Nephron (organoid): ENCODE measurements at regions not wholly inside any gene's neighbourhood (a gene's known extent, or its start where the extent isn't known, plus 50 kb on each side); places are given as distances from the start of the nearest gene placed in this dataset.
"Not testable (repeated sequence)": the region's sequence is repeated elsewhere in the genome, so short reads cannot be mapped to it uniquely, and the experiment has no call there.

Source experiments
- H3K27ac Mint-ChIP-seq, 3 experiments: 2 replicates each; pipeline ENCODE4 v1.8.0; 2020; ENCODE audit warnings: mixed read lengths in 3 of 3, mild to moderate bottlenecking in 2 of 3, moderate library complexity in 1 of 3
- H3K27me3 Mint-ChIP-seq: 2 replicates; pipeline ENCODE4 v1.8.0; 2021; ENCODE audit warnings: low read depth, mild to moderate bottlenecking, moderate library complexity, mixed read lengths
- H3K36me3 Mint-ChIP-seq: 2 replicates; pipeline ENCODE4 v1.8.0; 2020; ENCODE audit warnings: low read depth, mixed read lengths
- H3K4me1 Mint-ChIP-seq: 2 replicates; pipeline ENCODE4 v1.8.0; 2020; ENCODE audit warnings: mixed read lengths
- H3K4me3 Mint-ChIP-seq, 3 experiments: 2 replicates each; pipeline ENCODE4 v1.8.0; 2020; ENCODE audit warnings: mild to moderate bottlenecking in 3 of 3, mixed read lengths in 3 of 3, moderate library complexity in 2 of 3
- H3K9me3 Mint-ChIP-seq: 2 replicates; pipeline ENCODE4 v1.8.0; 2020; ENCODE audit warnings: mixed read lengths
- TF ChIP-seq, protein P1 (sequence below), 3 experiments: fragments of 200-600 bp; sonication (generic); IDR thresholded peaks; one replicate each; pipeline ENCODE4 v1.5.0; 2021; ENCODE audit warnings: antibody characterized with exemption in 3 of 3; ENCODE audit not compliant: unreplicated experiment in 3 of 3

DNA sequence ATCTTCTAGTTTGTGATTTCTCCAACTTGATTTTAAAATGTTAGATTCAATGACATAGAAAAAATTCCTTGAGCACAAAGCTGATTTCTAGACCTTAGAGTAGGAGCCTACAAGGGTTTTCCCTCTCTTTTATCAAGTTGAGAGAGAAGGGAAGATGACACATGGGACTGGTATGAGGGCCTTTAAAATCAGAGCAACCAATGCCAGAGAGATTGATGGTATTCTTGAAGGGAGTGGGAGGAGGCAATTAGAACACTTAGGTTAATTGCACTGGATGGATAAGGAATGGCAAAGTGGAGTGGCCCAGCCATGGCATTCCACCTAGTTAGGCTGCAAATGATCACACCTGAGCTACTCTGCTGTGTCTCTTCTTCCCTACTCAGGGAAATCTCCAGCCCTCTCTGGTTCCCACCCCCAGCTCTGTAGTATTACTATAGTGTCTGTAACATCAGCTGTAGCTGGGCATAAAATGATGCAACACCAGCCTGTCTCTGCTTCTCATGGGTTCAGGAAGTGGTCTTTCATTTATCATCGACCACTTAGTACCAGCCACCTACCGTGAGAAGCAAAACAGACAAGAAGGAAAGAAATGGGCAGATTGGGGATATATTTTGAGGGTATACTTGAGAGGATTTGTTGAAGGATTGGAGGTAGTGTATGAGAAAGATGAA, 333.6 kb downstream of the DLEU7 start:
- Mint-ChIP-seq H3K27me3 (no peaks in the 10 kb centered on the region), H3K4me3 (no peak overlapping the region), H3K36me3 (peaks cover 9% of the 10 kb centered on the region), H3K27ac (peak overlapping the region in 1 of 3 experiments; percentile 45), H3K9me3 (peaks cover 13% of the 10 kb centered on the region), H3K4me1 (no peaks in the 10 kb centered on the region)
- TF ChIP-seq, protein P1, sequence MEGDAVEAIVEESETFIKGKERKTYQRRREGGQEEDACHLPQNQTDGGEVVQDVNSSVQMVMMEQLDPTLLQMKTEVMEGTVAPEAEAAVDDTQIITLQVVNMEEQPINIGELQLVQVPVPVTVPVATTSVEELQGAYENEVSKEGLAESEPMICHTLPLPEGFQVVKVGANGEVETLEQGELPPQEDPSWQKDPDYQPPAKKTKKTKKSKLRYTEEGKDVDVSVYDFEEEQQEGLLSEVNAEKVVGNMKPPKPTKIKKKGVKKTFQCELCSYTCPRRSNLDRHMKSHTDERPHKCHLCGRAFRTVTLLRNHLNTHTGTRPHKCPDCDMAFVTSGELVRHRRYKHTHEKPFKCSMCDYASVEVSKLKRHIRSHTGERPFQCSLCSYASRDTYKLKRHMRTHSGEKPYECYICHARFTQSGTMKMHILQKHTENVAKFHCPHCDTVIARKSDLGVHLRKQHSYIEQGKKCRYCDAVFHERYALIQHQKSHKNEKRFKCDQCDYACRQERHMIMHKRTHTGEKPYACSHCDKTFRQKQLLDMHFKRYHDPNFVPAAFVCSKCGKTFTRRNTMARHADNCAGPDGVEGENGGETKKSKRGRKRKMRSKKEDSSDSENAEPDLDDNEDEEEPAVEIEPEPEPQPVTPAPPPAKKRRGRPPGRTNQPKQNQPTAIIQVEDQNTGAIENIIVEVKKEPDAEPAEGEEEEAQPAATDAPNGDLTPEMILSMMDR (IDR thresholded peaks at IDR 0.05; ENCODE audit: unreplicated experiment in 3 of 3): no peak

DNA sequence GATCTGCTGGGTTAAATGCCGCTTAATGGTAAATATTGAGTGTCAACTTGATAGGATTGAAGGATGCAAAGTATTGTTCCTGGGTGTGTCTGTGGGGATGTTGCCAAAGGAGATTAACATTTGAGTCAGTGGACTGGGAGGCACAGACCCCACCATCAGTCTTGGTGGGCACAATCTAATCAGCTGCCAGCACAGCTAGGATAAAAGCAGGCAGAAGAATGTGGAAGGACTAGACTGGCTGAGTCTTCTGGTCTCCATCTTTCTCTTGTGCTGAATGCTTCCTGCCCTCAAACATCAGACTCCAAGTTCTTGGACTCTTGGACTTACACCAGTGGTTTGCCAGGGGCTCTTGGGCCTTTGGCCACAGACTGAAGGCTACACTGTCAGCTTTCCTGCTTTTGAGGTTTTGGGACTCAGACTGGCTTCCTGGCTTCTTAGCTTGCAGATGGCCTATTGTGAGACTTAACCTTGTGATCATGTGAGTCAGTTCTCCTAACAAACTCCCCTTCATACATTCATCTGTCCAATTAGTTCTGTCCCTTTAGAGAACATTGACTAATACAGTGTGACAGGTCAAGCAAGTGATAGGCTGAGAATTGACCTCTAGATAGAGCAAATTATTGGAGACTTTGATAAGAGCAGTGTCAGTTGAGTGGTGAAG, 332.5 kb downstream of the DLEU7 start:
- H3K4me3 Mint-ChIP-seq, H3K36me3 Mint-ChIP-seq, H3K27me3 Mint-ChIP-seq, H3K27ac Mint-ChIP-seq: not testable (repeated sequence)
- peaks cover 10% of the 10 kb centered on the region for H3K4me1 Mint-ChIP-seq
- peaks cover 10% of the 10 kb centered on the region for H3K9me3 Mint-ChIP-seq

DNA sequence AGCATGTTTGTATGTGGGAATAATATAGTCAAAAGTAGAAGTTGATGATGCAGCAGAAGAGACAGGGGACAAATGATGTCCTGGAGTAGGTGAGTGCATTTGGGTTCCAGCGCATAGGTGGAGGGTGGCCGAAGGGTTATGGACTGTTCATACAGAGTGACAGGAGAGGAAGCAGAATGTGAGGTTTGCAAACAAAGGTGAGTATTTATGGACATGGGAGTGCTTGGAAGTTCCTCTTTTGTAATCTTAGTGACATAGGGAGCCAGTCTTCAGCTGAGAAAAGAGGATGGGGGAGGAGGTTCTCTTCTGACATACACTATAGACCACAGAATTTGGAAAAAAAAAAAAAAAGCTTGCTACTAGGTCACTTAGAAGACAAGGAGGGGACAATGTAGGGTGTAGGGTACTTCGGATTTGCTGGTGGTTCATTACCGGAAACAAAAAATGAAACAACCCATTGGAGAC, 331.6 kb downstream of the DLEU7 start:
- Mint-ChIP-seq H3K36me3 (peaks cover 9% of the 10 kb centered on the region), H3K27me3 (no peaks in the 10 kb centered on the region), H3K9me3 (peaks cover 6% of the 10 kb centered on the region), H3K4me1 (peaks cover 19% of the 10 kb centered on the region), H3K4me3 (no peak overlapping the region), H3K27ac (no peak overlapping the region)
- TF ChIP-seq, protein P1 (IDR thresholded peaks at IDR 0.05; ENCODE audit: unreplicated experiment in 3 of 3): no peak

DNA sequence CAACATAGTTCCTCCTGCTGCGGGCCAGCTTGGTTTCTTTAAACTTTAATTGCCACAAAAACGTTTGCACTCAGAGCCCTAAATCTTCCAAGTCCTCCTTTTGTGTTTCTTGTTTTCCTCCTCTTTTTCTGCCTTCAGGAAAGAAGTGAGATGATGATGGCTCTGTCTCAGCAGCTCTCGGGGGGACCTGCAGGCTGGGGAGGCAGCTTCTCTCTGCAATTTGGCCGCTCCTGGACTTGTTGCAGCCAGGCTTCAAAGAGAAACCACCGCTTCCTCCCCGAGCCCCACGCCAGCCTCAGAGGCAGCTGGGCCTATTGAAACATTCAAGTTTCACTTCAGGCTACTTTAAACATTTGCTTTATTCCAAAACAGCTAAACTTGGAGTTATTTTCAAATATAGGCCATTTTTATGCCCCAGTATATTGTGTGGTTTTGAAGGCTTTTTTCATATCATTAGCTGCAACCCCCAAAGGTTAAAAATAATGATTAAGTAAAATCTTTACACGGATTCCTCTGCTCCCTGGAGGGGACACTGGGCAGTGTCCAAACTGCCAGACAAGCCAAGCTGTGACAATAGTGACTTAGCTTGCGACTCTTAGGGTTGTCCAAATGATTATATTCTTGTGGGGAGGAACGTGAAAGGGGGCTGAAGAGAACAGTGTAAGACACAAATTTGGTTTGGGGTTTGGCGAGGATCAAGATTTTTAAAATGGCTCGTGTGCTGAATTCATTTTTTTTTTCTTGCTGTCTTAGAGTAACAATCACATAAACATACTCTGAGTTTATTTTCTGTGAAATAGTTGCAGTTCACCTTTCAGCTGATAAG, 330.8 kb downstream of the DLEU7 start:
- no peak overlapping the region for H3K27ac Mint-ChIP-seq
- peaks cover 8% of the 10 kb centered on the region for H3K36me3 Mint-ChIP-seq
- H3K27me3 Mint-ChIP-seq: no peaks in the 10 kb centered on the region
- peaks cover 5% of the 10 kb centered on the region for H3K9me3 Mint-ChIP-seq
- TF ChIP-seq, protein P1 (IDR thresholded peaks at IDR 0.05; ENCODE audit: unreplicated experiment in 3 of 3): no peak
- peaks cover 27% of the 10 kb centered on the region for H3K4me1 Mint-ChIP-seq
- H3K4me3 Mint-ChIP-seq: no peak overlapping the region

DNA sequence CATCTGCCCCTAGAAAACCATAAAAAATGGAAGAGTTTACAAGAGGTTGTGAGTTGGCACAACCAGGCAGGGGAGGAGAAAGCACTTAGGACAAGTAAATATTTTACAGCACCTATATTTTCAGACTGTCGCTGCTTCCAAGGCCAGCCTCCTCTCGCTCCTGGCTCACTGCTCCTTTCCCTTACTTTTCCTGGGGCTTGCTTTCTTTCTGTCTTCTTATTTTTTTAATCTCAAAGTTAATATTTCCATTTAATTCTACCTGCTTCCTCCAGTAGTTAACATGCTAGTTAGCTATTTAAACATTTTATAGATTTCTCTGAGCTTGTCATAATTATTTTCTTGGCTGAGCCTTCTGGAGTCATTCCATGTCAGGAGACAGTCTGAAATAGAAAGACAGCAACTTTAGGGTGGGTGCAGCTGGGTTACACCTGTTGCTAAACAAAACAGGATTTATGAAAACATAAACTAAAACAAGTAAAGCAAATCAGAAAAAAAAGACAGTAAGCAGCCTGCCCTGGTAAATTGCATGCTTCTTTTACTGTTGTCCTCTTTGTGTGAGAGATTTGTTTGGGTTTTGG, 330.1 kb downstream of the DLEU7 start:
- TF ChIP-seq, protein P1 (IDR thresholded peaks at IDR 0.05; ENCODE audit: unreplicated experiment in 3 of 3): no peak
- Mint-ChIP-seq H3K36me3 (peaks cover 4% of the 10 kb centered on the region), H3K9me3 (peaks cover 3% of the 10 kb centered on the region), H3K4me1 (peaks cover 32% of the 10 kb centered on the region), H3K27me3 (no peaks in the 10 kb centered on the region), H3K4me3 (peak overlapping the region in 2 of 3 experiments; percentile 8 to 28), H3K27ac (no peak overlapping the region)

DNA sequence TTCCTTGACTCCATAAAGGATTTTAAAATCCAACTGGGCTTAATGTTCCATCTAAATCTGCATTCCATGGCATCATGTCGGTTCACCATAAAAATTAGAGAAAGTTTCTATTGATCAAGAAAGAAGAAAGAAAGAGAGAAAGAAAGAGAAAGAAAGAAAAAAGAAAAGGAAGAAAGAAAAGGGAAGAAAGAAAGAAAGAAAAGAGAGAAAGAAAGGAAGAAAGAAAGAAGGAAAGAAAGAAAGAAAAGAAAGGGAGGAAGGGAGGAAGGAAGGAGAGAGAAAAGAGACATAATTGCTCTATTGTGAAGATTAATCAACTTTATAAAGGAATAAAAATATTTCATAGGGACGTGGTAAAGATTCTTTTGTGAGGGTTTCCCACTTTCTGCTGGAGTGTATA, 329.2 kb downstream of the DLEU7 start:
- Mint-ChIP-seq H3K4me1 (peaks cover 40% of the 10 kb centered on the region), H3K27me3 (no peaks in the 10 kb centered on the region), H3K27ac (peak overlapping the region in 1 of 3 experiments; percentile 95), H3K9me3 (peaks cover 2% of the 10 kb centered on the region), H3K36me3 (peaks cover 3% of the 10 kb centered on the region), H3K4me3 (no peak overlapping the region)
- TF ChIP-seq, protein P1 (IDR thresholded peaks at IDR 0.05; ENCODE audit: unreplicated experiment in 3 of 3): no peak
